ENCODE measurements at regions not wholly inside any gene's neighbourhood (a gene's known extent, or its start where the extent isn't known, plus 50 kb on each side); places are given as distances from the start of the nearest gene placed in this dataset.

GRCh38 chr1:233478611-233479010 lies 135.3 kb upstream of the KCNK1 start:
- H3K4me1 ChIP-seq: no peaks in the 10 kb centered on the region
- no peaks in the 10 kb centered on the region for H3K36me3 ChIP-seq
- H3K9me3 ChIP-seq: no peaks in the 10 kb centered on the region
- no peak for TF ChIP-seq CTCF (IDR thresholded peaks at IDR 0.05)
- no peak overlapping the region for H3K27ac ChIP-seq
- no peak overlapping the region for H3K4me3 ChIP-seq
- DNase-seq (ENCODE audit: low spot score): no peak
- no peaks in the 10 kb centered on the region for H3K27me3 ChIP-seq

- Histone ChIP-seq H3K4me3 (no peak overlapping the region), H3K36me3 (no peaks in the 10 kb centered on the region), H3K27ac (no peak overlapping the region), H3K4me1 (no peaks in the 10 kb centered on the region), H3K27me3 (no peaks in the 10 kb centered on the region), H3K9me3 (no peaks in the 10 kb centered on the region)
- no peak for DNase-seq (ENCODE audit: low spot score)
- no peak for TF ChIP-seq CTCF (IDR thresholded peaks at IDR 0.05)
Observed at GRCh38 chr1:233479110-233479890, 134.6 kb upstream of the KCNK1 start.

- Histone ChIP-seq H3K4me3 (no peak overlapping the region), H3K4me1 (no peaks in the 10 kb centered on the region), H3K9me3 (no peaks in the 10 kb centered on the region), H3K27me3 (no peaks in the 10 kb centered on the region), H3K36me3 (no peaks in the 10 kb centered on the region), H3K27ac (no peak overlapping the region)
- no peak for TF ChIP-seq CTCF (IDR thresholded peaks at IDR 0.05)
- no peak for DNase-seq (ENCODE audit: low spot score)
Observed at GRCh38 chr1:233480198-233480597, 133.7 kb upstream of the KCNK1 start.

GRCh38 chr1:233482388-233482787 lies 131.5 kb upstream of the KCNK1 start:
- no peak for DNase-seq (ENCODE audit: low spot score)
- Histone ChIP-seq H3K9me3 (no peaks in the 10 kb centered on the region), H3K4me1 (no peaks in the 10 kb centered on the region), H3K4me3 (no peak overlapping the region), H3K36me3 (no peaks in the 10 kb centered on the region), H3K27me3 (no peaks in the 10 kb centered on the region), H3K27ac (no peak overlapping the region)
- TF ChIP-seq CTCF (IDR thresholded peaks at IDR 0.05): no peak

- peaks cover 0 to 6% of the 10 kb centered on the region in 2 donors for H3K9me3 ChIP-seq
- no peaks in the 10 kb centered on the region for H3K4me1 ChIP-seq
- no peak overlapping the region for H3K4me3 ChIP-seq
- H3K27ac ChIP-seq: no peak overlapping the region
- H3K27me3 ChIP-seq: no peaks in the 10 kb centered on the region
- H3K36me3 ChIP-seq: no peaks in the 10 kb centered on the region
- no peak for DNase-seq (ENCODE audit: low spot score)
- TF ChIP-seq CTCF (IDR thresholded peaks at IDR 0.05): no peak
Observed at GRCh38 chr1:233485385-233485784, 128.5 kb upstream of the KCNK1 start.

Measured in right atrium auricular region (tissue), 2 donors.